ENCODE measurements at regions not wholly inside any gene's neighbourhood (a gene's known extent, or its start where the extent isn't known, plus 50 kb on each side); places are given as distances from the start of the nearest gene placed in this dataset.

- TF ChIP-seq, protein P1, sequence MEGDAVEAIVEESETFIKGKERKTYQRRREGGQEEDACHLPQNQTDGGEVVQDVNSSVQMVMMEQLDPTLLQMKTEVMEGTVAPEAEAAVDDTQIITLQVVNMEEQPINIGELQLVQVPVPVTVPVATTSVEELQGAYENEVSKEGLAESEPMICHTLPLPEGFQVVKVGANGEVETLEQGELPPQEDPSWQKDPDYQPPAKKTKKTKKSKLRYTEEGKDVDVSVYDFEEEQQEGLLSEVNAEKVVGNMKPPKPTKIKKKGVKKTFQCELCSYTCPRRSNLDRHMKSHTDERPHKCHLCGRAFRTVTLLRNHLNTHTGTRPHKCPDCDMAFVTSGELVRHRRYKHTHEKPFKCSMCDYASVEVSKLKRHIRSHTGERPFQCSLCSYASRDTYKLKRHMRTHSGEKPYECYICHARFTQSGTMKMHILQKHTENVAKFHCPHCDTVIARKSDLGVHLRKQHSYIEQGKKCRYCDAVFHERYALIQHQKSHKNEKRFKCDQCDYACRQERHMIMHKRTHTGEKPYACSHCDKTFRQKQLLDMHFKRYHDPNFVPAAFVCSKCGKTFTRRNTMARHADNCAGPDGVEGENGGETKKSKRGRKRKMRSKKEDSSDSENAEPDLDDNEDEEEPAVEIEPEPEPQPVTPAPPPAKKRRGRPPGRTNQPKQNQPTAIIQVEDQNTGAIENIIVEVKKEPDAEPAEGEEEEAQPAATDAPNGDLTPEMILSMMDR (IDR thresholded peaks at IDR 0.05) = no peak
- TF ChIP-seq POLR2A (IDR thresholded peaks at IDR 0.05) = no peak
These were observed 593.4 kb upstream of the RGMB start for GRCh38 chr5:98179791-98180755.

Data from uterus (tissue), 2 donors.